B cell (primary cell): ENCODE measurements at regions not wholly inside any gene's neighbourhood (a gene's known extent, or its start where the extent isn't known, plus 50 kb on each side); places are given as distances from the start of the nearest gene placed in this dataset.

Experiments
- EZH2 ChIP-seq: IDR thresholded peaks from 2 replicates; pipeline ENCODE4 v1.6.1; 2012; ENCODE audit warnings: borderline replicate concordance, low read depth, mild to moderate bottlenecking, moderate library complexity, low read length; ENCODE audit not compliant: insufficient read depth, poor library complexity, severe bottlenecking
- TF ChIP-seq, protein P1 (sequence below): fragments of 200-600 bp; IDR thresholded peaks from one replicate; pipeline ENCODE4 v1.8.0; 2022; ENCODE audit warnings: antibody characterized with exemption, mild to moderate bottlenecking

DNA sequence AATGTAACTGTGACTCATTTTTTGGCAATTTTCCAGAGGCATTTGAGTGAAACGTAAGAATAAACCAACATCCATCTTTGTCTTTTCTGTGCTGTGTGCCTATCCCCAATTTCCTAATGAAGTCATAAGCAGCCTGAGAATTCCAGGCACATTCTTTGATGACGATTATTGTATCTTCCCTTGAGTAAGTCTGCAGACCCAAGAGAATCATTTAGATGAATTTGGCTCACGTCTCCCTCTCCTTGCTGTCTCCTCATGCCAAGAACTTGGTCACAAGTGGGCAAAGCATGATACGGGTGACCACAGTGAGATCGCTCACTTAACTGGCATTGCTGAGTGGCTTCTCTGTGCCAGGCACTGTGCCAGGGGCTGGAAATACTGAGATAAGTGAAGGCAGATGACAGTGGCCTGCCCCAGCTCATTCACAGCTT, 384.5 kb upstream of the IL12A start:
- TF ChIP-seq EZH2, result no peak
- TF ChIP-seq, protein P1, sequence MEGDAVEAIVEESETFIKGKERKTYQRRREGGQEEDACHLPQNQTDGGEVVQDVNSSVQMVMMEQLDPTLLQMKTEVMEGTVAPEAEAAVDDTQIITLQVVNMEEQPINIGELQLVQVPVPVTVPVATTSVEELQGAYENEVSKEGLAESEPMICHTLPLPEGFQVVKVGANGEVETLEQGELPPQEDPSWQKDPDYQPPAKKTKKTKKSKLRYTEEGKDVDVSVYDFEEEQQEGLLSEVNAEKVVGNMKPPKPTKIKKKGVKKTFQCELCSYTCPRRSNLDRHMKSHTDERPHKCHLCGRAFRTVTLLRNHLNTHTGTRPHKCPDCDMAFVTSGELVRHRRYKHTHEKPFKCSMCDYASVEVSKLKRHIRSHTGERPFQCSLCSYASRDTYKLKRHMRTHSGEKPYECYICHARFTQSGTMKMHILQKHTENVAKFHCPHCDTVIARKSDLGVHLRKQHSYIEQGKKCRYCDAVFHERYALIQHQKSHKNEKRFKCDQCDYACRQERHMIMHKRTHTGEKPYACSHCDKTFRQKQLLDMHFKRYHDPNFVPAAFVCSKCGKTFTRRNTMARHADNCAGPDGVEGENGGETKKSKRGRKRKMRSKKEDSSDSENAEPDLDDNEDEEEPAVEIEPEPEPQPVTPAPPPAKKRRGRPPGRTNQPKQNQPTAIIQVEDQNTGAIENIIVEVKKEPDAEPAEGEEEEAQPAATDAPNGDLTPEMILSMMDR, result no peak
